Natural killer cell (primary cell): ENCODE measurements at regions not wholly inside any gene's neighbourhood (a gene's known extent, or its start where the extent isn't known, plus 50 kb on each side); places are given as distances from the start of the nearest gene placed in this dataset.

Source experiments
- ATAC-seq, 3 donors: fragments of 150-1000 bp in 2 of 3; fragments of 200-7000 bp in 1 of 3; cut with Tn5 transposase; 1 replicate in 1 of 3; 2 replicates in 2 of 3; pipeline ENCODE4 v1.10.0; 2021; ENCODE audit warnings: mild to moderate bottlenecking in 2 of 3, moderate library complexity in 2 of 3
- DNase-seq, 2 donors: peaks; one replicate each; pipeline versions ENCODE4 v3.0.0 to v3.0.0-alpha.2; 2013 to 2021; ENCODE audit warnings: mixed read lengths in 1 of 2
- H3K27ac ChIP-seq: one replicate; pipeline ENCODE4 v1.5.1; 2013; ENCODE audit warnings: mild to moderate bottlenecking, low read length
- H3K27me3 ChIP-seq: one replicate; pipeline ENCODE4 v1.6.1; 2013; ENCODE audit warnings: low read length; ENCODE audit not compliant: control insufficient read depth, insufficient read depth
- H3K36me3 ChIP-seq: one replicate; pipeline ENCODE4 v1.6.1; 2013; ENCODE audit warnings: low read length; ENCODE audit not compliant: control insufficient read depth, insufficient read depth
- H3K4me1 ChIP-seq: one replicate; pipeline ENCODE4 v1.6.1; 2013; ENCODE audit warnings: low read length; ENCODE audit not compliant: control insufficient read depth, insufficient read depth
- H3K4me3 ChIP-seq: one replicate; pipeline ENCODE4 v1.5.1; 2013; ENCODE audit warnings: low read length
- H3K9me3 ChIP-seq: one replicate; pipeline ENCODE4 v1.6.1; 2013; ENCODE audit warnings: low read length; ENCODE audit not compliant: control insufficient read depth, insufficient read depth
- H3K27ac Mint-ChIP-seq, 2 donors: one replicate each; pipeline ENCODE4 v1.8.0; 2022; ENCODE audit warnings: mild to moderate bottlenecking in 2 of 2, mixed read lengths in 2 of 2, moderate library complexity in 1 of 2
- H3K27me3 Mint-ChIP-seq, 2 donors: one replicate each; pipeline ENCODE4 v1.8.0; 2022; ENCODE audit warnings: low read depth in 2 of 2, mixed read lengths in 2 of 2
- H3K36me3 Mint-ChIP-seq: one replicate; pipeline ENCODE4 v1.8.0; 2022; ENCODE audit warnings: mixed read lengths
- H3K4me1 Mint-ChIP-seq, 2 donors: one replicate each; pipeline ENCODE4 v1.8.0; 2022; ENCODE audit warnings: mixed read lengths in 2 of 2
- H3K4me3 Mint-ChIP-seq: one replicate; pipeline ENCODE4 v1.8.0; 2022; ENCODE audit warnings: mild to moderate bottlenecking, moderate library complexity, mixed read lengths
- H3K9me3 Mint-ChIP-seq, 2 donors: one replicate each; pipeline ENCODE4 v1.8.0; 2022; ENCODE audit warnings: mixed read lengths in 2 of 2
- WGBS: methylation state at CpG from one replicate; pipeline ENCODE4 v1.1.7; 2013; ENCODE audit warnings: missing lambda C conversion rate; ENCODE audit not compliant: insufficient coverage; 5-methylcytosine and 5-hydroxymethylcytosine counted together
- intact Hi-C: fragments of 100-400 bp; cut with micrococcal nuclease; formaldehyde crosslinking; loops from one replicate; pipeline ENCODE4 v1.14.2; 2022
- TF ChIP-seq, protein P1 (sequence below): fragments of 200-600 bp; IDR thresholded peaks from one replicate; pipeline ENCODE4 v1.8.0; 2022; ENCODE audit warnings: antibody characterized with exemption

DNA sequence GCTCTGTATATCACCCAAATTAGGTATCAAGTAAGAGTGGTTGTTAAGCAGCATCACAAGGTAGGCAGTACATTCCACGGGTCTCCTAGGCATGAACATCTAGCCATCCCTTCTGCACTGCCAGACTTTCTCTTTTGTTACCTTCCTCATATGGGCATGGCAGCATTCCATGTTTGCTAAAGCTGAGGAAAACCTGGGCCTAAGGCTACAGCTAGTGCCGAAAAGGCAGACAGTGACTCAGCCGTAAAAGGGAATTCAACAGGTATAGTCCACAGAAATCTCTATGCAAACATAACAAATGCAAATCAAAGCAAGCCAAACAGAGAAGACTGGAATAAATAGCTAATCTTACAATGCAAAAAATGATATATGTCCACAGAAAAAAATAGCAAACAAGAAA lies 645.4 kb downstream of the ZBBX start:
- Histone ChIP-seq H3K9me3 (no peaks in the 10 kb centered on the region), H3K36me3 (no peaks in the 10 kb centered on the region), H3K27me3 (no peaks in the 10 kb centered on the region), H3K4me1 (no peaks in the 10 kb centered on the region), H3K27ac (no peak overlapping the region), H3K4me3 (no peak overlapping the region)
- ATAC-seq, result no peak
- 91% methylated on average over 3 of the region's 3 CpGs for WGBS
- no peaks in the 10 kb centered on the region for H3K4me1 Mint-ChIP-seq
- no peak for DNase-seq
- no peaks in the 10 kb centered on the region for H3K27me3 Mint-ChIP-seq
- H3K27ac Mint-ChIP-seq, result no peak overlapping the region
- H3K9me3 Mint-ChIP-seq, result peaks cover 16 to 18% of the 10 kb centered on the region in 2 donors
- H3K4me3 Mint-ChIP-seq, result no peak overlapping the region
- H3K36me3 Mint-ChIP-seq, result peaks cover 8% of the 10 kb centered on the region
- intact Hi-C loops, result no loop called here
- TF ChIP-seq, protein P1, sequence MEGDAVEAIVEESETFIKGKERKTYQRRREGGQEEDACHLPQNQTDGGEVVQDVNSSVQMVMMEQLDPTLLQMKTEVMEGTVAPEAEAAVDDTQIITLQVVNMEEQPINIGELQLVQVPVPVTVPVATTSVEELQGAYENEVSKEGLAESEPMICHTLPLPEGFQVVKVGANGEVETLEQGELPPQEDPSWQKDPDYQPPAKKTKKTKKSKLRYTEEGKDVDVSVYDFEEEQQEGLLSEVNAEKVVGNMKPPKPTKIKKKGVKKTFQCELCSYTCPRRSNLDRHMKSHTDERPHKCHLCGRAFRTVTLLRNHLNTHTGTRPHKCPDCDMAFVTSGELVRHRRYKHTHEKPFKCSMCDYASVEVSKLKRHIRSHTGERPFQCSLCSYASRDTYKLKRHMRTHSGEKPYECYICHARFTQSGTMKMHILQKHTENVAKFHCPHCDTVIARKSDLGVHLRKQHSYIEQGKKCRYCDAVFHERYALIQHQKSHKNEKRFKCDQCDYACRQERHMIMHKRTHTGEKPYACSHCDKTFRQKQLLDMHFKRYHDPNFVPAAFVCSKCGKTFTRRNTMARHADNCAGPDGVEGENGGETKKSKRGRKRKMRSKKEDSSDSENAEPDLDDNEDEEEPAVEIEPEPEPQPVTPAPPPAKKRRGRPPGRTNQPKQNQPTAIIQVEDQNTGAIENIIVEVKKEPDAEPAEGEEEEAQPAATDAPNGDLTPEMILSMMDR, result no peak

GRCh38 chr3:166731701-166732100 lies 648.4 kb downstream of the ZBBX start:
- Histone ChIP-seq H3K9me3 (no peaks in the 10 kb centered on the region), H3K4me1 (no peaks in the 10 kb centered on the region), H3K4me3 (no peak overlapping the region), H3K27me3 (no peaks in the 10 kb centered on the region), H3K27ac (no peak overlapping the region), H3K36me3 (no peaks in the 10 kb centered on the region)
- no peaks in the 10 kb centered on the region for H3K27me3 Mint-ChIP-seq
- intact Hi-C loops, result no loop called here
- no peaks in the 10 kb centered on the region for H3K4me1 Mint-ChIP-seq
- peaks cover 15 to 22% of the 10 kb centered on the region in 2 donors for H3K9me3 Mint-ChIP-seq
- no CpG with 5 or more reads among the region's 1 CpG for WGBS
- no peak for DNase-seq
- ATAC-seq, result no peak
- no peak overlapping the region for H3K4me3 Mint-ChIP-seq
- TF ChIP-seq, protein P1, result no peak
- no peak overlapping the region for H3K27ac Mint-ChIP-seq
- H3K36me3 Mint-ChIP-seq, result peaks cover 9% of the 10 kb centered on the region

GRCh38 chr3:166721466-166721865 lies 658.6 kb downstream of the ZBBX start:
- DNase-seq, result no peak
- intact Hi-C loops, result no loop called here
- H3K27ac Mint-ChIP-seq, result no peak overlapping the region
- H3K9me3 ChIP-seq, result no peaks in the 10 kb centered on the region
- H3K4me3 ChIP-seq, result no peak overlapping the region
- TF ChIP-seq, protein P1, result no peak
- no peaks in the 10 kb centered on the region for H3K4me1 ChIP-seq
- no peak overlapping the region for H3K4me3 Mint-ChIP-seq
- H3K4me1 Mint-ChIP-seq, result no peaks in the 10 kb centered on the region
- ATAC-seq, result no peak
- H3K36me3 Mint-ChIP-seq, result peaks cover 7% of the 10 kb centered on the region
- peaks cover 9% of the 10 kb centered on the region in 2 donors for H3K9me3 Mint-ChIP-seq
- no peaks in the 10 kb centered on the region for H3K27me3 ChIP-seq
- no peak overlapping the region for H3K27ac ChIP-seq
- no peaks in the 10 kb centered on the region for H3K27me3 Mint-ChIP-seq
- H3K36me3 ChIP-seq, result no peaks in the 10 kb centered on the region

GRCh38 chr3:166714206-166714605 lies 665.9 kb downstream of the ZBBX start:
- no peak for DNase-seq
- Mint-ChIP-seq H3K27ac (no peak overlapping the region), H3K4me3 (no peak overlapping the region), H3K4me1 (no peaks in the 10 kb centered on the region), H3K27me3 (no peaks in the 10 kb centered on the region), H3K9me3 (peaks cover 5 to 11% of the 10 kb centered on the region in 2 donors), H3K36me3 (peaks cover 13% of the 10 kb centered on the region)
- Histone ChIP-seq H3K9me3 (peaks cover 4% of the 10 kb centered on the region), H3K36me3 (no peaks in the 10 kb centered on the region), H3K27me3 (no peaks in the 10 kb centered on the region), H3K4me3 (no peak overlapping the region), H3K27ac (no peak overlapping the region), H3K4me1 (no peaks in the 10 kb centered on the region)
- WGBS, result 87% methylated on average over 4 of the region's 4 CpGs
- intact Hi-C loops, result no loop called here
- ATAC-seq, result no peak
- TF ChIP-seq, protein P1, result no peak
